BE2C (cell line): ENCODE measurements at regions not wholly inside any gene's neighbourhood (a gene's known extent, or its start where the extent isn't known, plus 50 kb on each side); places are given as distances from the start of the nearest gene placed in this dataset.

Experiments used
- DNase-seq: peaks from one replicate; pipeline ENCODE4 v3.0.0-alpha.2; 2020
- H3K27me3 ChIP-seq: fragments of 250-450 bp; sonication (Bioruptor Pico); 2 replicates; pipeline ENCODE4 v1.5.1; 2020; ENCODE audit warnings: mild to moderate bottlenecking
- H3K36me3 ChIP-seq: fragments of 250-450 bp; sonication (Bioruptor Pico); 2 replicates; pipeline ENCODE4 v1.5.1; 2020; ENCODE audit warnings: mild to moderate bottlenecking
- H3K4me1 ChIP-seq: fragments of 250-450 bp; sonication (Bioruptor Pico); 2 replicates; pipeline ENCODE4 v1.5.1; 2020
- H3K4me3 ChIP-seq: 2 replicates; pipeline ENCODE4 v1.5.1; 2011; ENCODE audit warnings: low read depth, low read length
- H3K9me3 ChIP-seq: fragments of 250-450 bp; sonication (Bioruptor Pico); 2 replicates; pipeline ENCODE4 v1.5.1; 2020
- CTCF ChIP-seq: IDR thresholded peaks from 2 replicates; pipeline ENCODE4 v1.5.1; 2012; ENCODE audit warnings: mild to moderate bottlenecking, low read depth, low read length

GRCh38 chr1:80075351-80075750, 1068.8 kb upstream of the ADGRL4 start:
- no peak overlapping the region for H3K4me3 ChIP-seq
- TF ChIP-seq CTCF, result no peak
- no peak for DNase-seq
- no peaks in the 10 kb centered on the region for H3K36me3 ChIP-seq
- no peaks in the 10 kb centered on the region for H3K4me1 ChIP-seq
- H3K9me3 ChIP-seq, result no peaks in the 10 kb centered on the region
- no peaks in the 10 kb centered on the region for H3K27me3 ChIP-seq

GRCh38 chr1:80072563-80072962, 1066.0 kb upstream of the ADGRL4 start:
- H3K4me1 ChIP-seq, result no peaks in the 10 kb centered on the region
- no peaks in the 10 kb centered on the region for H3K27me3 ChIP-seq
- H3K36me3 ChIP-seq, result no peaks in the 10 kb centered on the region
- H3K9me3 ChIP-seq, result no peaks in the 10 kb centered on the region
- TF ChIP-seq CTCF, result no peak
- DNase-seq, result no peak
- H3K4me3 ChIP-seq, result no peak overlapping the region

- no peak overlapping the region for H3K4me3 ChIP-seq
- DNase-seq, result no peak
- no peaks in the 10 kb centered on the region for H3K27me3 ChIP-seq
- no peaks in the 10 kb centered on the region for H3K4me1 ChIP-seq
- H3K36me3 ChIP-seq, result no peaks in the 10 kb centered on the region
- H3K9me3 ChIP-seq, result no peaks in the 10 kb centered on the region
- no peak for TF ChIP-seq CTCF
Observed at GRCh38 chr1:80066060-80066459, 1059.5 kb upstream of the ADGRL4 start.

GRCh38 chr1:80064524-80064923, 1058.0 kb upstream of the ADGRL4 start:
- Histone ChIP-seq H3K36me3 (no peaks in the 10 kb centered on the region), H3K4me3 (no peak overlapping the region), H3K9me3 (no peaks in the 10 kb centered on the region), H3K4me1 (no peaks in the 10 kb centered on the region), H3K27me3 (no peaks in the 10 kb centered on the region)
- no peak for TF ChIP-seq CTCF
- DNase-seq, result no peak

DNA sequence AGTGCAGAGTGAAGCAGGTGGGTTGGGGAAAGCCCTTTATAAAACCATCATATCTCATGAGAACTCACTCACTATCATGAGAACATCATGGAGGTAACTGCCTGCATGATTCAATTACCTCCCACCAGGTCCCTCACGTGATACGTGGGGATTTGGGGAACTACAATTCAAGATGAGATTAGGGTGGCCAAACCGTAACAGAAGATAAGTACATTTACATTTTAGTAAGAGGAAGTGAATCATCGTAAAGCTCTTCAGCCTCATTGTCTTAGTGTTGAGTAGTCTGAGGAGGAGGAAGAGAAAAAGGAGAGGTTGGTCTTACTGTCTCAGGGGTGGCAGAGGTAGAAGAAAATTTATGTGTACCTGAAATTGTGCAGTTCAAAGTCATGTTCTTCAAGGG, 1053.4 kb upstream of the ADGRL4 start:
- no peak for DNase-seq
- TF ChIP-seq CTCF, result no peak
- Histone ChIP-seq H3K4me1 (no peaks in the 10 kb centered on the region), H3K27me3 (no peaks in the 10 kb centered on the region), H3K36me3 (no peaks in the 10 kb centered on the region), H3K9me3 (no peaks in the 10 kb centered on the region), H3K4me3 (no peak overlapping the region)

GRCh38 chr1:80056179-80056578, 1049.6 kb upstream of the ADGRL4 start:
- Histone ChIP-seq H3K4me1 (no peaks in the 10 kb centered on the region), H3K36me3 (no peaks in the 10 kb centered on the region), H3K27me3 (no peaks in the 10 kb centered on the region), H3K4me3 (no peak overlapping the region), H3K9me3 (no peaks in the 10 kb centered on the region)
- no peak for DNase-seq
- no peak for TF ChIP-seq CTCF
